Hepatic stellate cell (primary cell): ENCODE measurements at regions not wholly inside any gene's neighbourhood (a gene's known extent, or its start where the extent isn't known, plus 50 kb on each side); places are given as distances from the start of the nearest gene placed in this dataset.
"Not testable (repeated sequence)": the region's sequence is repeated elsewhere in the genome, so short reads cannot be mapped to it uniquely, and the experiment has no call there.

ENCODE experiments used
- DNase-seq: peaks from one replicate; pipeline ENCODE4 v3.0.0; 2011; ENCODE audit warnings: low spot score

DNA sequence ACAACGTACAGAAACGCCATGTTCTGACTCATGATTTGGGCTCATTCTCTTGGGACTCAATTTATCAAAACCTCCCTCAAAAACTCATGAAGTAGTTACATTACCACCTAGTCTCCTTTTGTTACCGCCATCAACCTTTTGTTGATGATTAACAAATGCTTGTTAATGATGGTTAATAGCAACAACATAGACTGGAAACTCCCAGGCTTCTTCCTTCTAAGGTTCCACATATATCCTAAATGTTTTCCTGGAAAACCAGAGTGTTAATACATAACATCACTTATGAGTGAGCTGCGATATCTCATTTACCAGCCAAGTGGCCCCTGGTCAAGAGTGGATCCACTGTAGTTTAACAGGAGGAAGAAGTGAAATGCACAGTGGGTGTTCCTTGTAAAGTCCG, 176.3 kb downstream of the ERMARD start:
- no peak for DNase-seq

DNA sequence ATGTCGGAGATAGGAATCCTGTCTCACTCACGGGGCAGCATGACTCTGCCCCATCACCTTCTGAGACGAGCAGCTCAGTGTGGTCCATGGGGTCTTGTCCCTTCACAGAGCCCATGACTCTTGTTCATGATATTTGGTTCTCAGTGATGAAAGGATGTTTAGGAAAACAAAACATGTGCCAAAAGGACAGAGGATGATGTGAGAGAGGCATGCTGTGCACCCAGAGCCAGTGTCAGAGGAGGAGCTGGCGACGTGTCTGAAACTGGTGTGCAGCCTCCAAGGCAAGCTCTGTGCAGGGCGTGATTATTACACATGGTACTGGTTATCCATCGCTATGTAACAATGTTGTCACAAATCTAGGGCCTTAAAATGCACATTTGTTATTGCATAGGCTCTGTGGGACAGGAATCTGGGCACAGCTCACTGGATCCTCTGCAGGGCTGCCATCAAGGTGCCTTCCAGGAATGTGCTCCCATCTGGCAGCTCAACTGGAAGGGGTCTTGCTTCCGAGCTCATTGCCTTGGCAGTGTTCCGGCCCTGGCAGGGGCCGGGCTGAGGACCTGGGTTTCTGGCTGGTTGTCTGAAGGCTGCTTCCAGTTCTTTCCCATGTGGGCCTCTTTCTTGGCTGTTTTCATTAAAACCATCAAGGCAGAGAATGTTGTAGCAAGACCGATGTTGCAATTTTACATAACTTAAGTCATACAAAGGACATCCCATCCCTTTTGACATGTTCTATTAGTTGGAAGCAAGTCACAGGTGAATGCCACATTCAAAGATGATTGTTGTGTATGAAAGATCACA, 175.4 kb downstream of the ERMARD start:
- no peak for DNase-seq

DNA sequence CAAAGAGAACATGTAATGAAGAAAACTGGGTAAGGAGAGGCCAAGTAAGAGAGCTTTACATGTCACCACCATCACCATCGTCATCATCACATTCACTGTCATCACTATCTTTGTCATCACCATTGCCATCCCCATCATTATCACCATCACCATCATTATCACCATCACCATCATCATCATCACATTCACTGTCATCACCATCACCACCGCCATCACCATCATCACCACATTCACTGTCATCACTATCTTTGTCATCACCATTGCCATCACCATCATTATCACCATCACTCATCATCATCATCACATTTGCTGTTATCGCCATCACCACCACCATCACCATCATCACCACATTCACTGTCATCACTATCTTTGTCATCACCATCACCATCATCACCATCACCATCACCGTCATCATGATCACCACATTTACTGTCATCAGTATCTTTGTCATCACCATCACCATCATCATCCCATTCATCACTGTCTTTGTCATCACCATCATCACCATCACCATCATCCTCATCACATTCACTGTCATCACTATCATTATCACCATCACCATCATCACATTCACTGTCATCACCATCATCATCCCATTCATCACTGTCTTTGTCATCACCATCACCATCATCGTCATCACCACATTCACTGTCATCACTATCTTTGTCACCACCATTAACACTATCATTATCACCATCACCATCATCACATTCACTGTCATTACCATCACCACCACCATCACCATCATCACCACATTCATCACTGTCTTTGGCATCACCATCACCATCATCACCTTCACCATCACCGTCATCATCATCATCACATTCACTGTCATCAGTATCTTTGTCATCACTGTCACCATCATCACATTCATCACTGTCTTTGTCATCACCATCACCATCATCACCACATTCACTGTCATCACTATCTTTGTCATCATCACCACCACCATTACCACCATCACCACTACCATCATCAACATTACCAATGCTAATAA, 172.3 kb downstream of the ERMARD start:
- no peak for DNase-seq

DNA sequence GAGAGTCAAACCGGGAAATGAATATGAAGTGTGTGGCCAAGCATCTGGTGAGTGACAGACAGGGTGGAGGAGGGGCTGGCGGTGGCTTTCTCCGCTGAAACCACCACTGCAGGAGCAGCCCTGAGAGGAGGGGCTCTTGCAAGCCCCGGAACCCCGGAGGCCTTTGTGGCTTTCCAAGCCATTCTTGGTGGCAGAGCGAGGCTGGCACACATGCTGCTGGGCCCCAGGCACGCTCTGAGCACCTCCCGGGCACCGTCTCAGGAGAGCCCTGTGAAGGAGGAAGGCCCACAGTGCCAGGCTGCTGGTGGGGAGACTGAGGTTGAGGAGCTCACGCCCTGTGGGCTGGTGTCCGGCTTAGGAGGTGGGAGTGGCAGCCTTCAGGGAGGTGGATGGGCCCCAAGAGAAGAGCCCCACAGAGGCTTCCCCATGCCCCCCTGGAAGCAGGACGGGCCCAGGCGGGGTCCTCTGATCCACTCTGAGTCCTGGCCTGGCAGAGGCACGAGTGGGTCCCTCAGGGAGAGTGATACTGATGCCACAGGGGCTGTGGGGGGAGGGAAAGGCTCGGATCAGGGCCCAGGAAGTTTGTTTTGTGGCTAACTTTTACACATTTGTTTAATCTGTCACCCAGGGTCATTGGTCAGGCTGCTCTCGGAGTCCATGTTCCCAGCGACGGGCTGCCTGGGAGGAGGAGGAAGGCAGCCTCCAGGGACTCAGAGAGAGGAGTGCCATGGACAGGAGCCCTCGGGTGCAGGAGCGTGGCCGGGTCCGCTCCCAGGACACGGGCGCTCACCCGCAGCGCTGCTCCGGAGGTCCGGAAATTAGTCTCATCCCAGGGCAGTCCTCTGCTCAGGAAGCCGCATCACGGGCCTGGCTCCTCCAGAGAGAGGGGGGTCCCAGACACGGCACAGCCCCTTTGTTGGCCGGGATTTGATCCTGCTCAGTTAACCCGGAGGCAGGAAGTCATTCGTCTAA, 170.7 kb downstream of the ERMARD start:
- DNase-seq: no peak

DNA sequence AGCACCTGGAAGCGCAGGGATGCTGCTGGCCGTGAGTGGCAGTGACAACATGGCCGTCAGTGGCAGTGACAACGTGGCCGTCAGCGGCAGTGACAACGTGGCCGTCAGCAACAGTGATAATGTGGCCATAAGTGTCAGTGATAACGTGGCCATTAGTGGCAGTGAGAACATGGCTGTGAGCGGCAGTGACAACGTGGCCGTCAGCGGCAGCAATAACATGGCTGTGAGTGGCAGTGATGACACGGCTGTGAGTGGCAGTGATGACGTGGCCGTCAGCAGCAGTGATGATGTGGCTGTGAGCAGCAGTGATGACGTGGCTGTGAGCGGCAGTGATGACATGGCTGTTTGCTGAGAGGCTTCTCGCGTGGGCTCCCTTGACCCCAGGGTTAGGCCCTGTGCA, 169.8 kb downstream of the ERMARD start:
- no peak for DNase-seq

- no peak for DNase-seq
These were observed 169.1 kb downstream of the ERMARD start for GRCh38 chr6:169920359-169921020.

DNA sequence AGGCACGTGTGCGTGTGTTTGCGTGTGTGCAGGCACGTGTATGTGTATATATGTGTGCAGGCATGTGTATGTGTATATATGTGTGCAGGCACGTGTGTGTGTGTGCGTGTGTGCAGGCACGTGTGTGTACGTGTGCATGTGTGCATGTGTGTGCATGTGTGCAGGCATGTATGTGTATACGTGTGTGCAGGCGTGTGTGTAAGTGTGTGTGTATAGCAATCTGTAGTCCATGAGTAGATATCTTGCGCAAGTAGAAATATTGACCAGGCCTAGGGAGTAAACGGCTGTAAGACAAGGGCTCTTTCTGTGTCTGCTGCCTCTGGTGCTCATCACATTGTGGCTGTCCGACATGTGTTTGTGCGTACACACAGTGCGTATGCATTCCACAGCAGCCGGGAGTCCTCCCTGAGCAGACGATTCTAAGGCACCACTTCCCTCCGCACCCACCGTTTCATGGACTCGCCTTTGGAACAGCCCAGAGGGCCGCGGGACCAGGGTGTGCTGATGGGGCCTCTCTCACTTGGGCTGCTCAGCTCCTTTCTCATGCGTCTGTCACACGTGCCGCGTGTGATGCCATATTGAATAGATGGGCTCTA, 167.6 kb downstream of the ERMARD start:
- DNase-seq: no peak

DNA sequence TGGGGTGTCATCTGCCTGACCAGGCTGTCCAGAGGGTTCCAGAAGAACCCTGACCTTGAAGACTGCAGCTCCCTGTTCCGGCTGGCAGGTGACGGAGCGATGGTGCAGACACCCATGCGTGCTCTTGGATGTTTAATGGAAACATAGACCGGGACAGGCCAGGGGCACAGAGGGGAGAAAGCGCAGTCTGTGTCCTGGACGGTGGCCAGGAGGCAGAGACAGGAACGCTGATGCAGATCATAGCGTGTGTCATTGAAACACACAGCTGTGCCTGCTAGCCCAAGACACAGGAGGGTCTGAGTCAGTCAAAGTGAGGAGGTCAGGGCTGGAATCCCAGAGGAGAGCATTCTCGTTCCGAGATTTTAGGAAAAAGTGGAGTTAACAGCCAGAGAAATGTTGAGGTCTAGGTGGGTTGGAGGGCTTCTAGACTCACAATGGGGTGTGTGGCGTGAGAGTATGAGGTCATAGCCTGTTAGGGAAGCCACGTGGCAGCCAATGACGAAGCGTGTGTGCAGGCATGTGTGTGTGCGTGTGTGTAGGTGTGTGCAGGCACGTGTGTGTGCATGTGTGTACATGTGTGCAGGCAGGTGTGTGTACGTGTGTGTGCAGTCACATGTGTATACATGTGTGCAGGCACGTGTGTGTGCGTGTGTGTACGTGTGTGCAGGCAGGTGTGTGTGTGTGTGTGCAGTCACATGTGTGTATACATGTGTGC, 167.0 kb downstream of the ERMARD start:
- no peak for DNase-seq

DNA sequence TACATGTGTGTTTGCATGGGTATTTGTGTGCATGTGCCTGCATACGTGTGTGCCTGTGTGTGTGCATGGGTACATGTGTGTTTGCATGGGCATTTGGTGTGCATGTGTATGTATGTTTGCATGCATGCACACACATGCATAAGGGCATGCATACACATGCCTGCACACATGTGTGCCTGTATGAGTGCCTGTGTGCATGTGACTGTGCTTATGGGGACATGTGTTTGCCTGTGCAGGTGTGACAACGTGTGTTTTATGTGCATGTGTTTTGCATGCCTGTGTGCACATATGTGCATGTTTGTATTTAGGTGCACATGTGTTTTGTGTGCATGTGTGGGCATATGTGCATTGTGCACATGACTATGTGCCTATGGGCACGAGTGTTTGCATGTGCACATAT, 165.7 kb downstream of the ERMARD start:
- DNase-seq: no peak

GRCh38 chr6:169915769-169916550, 164.5 kb downstream of the ERMARD start:
- DNase-seq: no peak

DNA sequence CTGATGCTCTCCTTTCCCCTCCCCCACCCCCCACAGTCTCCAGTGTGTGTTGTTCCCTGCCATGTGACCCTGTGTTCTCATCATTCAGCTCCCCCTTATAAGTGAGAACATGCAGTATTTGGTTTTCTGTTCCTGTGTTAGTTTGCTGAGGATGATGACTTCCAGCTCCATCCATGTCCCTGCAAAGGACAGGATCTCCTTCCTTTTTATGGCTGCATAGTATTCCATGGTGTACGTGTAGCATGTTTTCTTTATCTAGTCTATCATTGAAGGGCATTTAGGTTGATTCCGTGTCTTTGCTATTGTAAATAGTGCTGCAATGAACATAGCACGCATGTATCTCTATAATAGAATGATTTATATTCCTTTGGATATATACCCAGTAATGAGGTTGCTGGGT, 162.3 kb downstream of the ERMARD start:
- not testable (repeated sequence) for DNase-seq

DNA sequence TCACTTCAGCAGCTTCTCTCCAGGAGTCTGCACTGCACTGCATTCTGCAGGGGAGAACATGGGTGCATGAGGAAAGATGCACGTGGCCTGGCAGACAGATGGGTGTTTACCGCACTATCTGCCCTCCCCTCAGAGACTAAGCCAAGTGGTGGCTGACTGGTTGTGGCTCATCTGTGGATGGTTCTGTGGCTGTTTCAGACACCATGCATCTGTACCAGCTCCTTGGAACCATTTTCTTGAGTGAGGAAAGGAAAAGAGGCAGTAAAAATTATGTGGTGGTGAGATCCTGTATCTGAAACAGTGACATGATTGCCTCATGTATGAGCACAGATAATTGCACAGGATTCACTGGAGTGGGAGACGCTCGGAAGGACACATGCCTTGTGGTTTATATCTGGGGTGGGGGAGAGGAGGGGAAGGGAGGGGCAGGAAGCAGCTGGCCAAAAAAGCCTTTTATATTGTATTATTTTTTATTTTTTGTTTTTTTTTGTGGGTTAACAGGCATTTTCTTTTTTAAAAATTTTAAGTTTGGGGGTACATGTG, 161.7 kb downstream of the ERMARD start:
- DNase-seq: no peak

GRCh38 chr6:169912266-169913095, 161.1 kb downstream of the ERMARD start:
- DNase-seq: no peak

GRCh38 chr6:169911264-169912263, 160.1 kb downstream of the ERMARD start:
- no peak for DNase-seq

GRCh38 chr6:169909113-169909512, 157.7 kb downstream of the ERMARD start:
- DNase-seq: no peak

DNA sequence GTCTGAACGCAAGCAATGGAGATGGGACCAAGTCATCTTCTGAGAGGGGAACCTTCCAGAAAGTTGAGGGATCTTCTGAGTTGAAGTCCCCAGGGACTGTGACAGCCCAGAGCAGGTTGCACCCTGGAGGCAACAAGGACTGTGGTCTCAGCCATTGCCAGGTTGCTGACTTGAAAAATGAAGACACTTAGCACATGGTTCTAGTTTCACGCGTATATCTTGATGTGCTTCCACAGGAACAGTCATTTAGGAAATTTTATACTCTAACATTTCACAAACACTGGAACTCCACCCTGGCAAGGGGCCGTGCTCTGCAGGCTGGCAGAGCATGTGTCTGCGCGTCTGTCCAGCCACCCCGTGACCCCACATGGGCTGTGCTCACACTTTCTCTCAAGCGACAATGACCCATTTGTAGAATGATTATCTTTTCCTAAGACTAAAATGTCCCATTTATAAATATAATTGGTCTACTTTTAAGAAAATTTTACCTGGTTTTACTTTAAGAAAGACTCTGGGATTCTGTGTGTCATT, 157.0 kb downstream of the ERMARD start:
- no peak for DNase-seq
